NCI-H1417 (cell line): ENCODE measurements at regions not wholly inside any gene's neighbourhood (a gene's known extent, or its start where the extent isn't known, plus 50 kb on each side); places are given as distances from the start of the nearest gene placed in this dataset.
"Not testable (repeated sequence)": the region's sequence is repeated elsewhere in the genome, so short reads cannot be mapped to it uniquely, and the experiment has no call there.

Experiments
- DNase-seq, 3 experiments: peaks; one replicate each; lab custom pipeline; 2025; lab: John Stamatoyannopoulos, UW

DNA sequence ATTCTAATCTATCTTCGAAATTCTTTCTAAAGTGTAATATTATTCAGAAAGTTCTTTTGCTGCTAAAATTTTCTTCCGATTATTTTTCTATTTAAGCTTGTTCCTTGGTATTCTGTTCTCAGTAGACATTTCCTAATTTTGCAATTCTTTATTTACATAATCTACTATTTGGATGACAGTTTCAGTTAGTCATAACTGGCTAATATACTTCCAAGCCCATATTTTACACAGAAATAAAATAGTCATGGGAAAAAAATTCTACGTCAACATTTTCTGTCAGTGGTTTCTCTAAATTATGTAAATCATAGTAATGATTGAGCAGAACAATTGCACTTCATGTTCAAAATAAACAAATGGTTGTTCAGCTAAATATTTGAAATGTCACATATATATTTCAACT, 178.0 kb upstream of the ANKRD50 start:
- DNase-seq: no peak

DNA sequence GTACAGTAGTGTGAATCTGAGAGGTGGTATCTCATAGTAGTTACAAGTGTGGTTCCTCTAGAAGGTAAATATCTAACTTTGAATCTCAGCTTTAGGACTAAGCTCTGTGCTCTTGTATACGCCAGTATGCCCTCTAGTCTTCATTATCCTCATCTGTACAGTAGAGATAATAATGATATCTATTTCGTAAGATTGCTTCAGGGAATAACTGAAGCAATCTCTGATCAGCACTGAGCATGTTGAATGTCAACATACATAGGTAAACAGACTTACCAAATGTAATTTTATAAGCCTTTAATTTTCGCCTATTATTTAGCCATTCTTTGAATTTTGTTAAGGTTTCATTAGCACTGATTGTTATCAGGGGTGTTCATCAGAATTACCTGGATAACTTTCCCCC, 175.2 kb upstream of the ANKRD50 start:
- no peak for DNase-seq

DNA sequence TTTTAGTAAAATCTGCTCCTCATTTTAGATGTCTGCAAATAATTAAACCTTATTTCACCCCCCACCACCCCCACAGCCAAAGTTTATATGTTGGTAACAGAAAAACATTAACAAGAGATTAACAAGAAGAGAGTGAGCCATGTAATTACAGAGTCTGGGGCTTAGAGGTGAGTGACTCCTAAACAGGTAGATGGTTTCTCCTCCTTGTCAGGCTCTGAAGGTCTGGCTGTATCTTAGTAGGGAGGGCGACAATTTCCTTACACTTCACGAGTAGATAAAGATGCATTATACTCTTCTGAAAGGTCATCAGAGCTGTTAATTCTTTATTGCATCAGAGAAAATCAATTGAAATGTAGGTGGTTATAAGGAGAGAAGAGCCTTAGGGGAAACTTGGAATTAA, 171.8 kb upstream of the ANKRD50 start:
- no peak for DNase-seq

DNA sequence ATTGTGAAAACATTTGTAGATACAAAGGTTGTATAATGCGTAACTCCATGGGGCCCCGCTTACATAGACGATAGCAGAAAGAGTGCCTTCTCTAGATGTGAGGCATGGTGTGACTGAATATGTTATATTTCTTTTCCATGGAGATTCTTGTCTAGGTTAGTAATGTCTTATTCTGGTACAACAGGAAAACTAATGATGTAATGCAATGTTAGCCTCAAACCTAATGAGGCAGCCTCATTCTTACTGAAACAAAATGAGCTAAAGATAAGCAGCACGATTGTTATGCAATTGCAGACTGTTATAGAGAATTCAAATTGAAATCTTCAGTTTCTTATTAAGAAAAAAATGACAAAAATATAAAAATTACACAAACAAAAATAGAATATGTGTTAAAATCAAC, 171.1 kb upstream of the ANKRD50 start:
- DNase-seq: no peak

DNA sequence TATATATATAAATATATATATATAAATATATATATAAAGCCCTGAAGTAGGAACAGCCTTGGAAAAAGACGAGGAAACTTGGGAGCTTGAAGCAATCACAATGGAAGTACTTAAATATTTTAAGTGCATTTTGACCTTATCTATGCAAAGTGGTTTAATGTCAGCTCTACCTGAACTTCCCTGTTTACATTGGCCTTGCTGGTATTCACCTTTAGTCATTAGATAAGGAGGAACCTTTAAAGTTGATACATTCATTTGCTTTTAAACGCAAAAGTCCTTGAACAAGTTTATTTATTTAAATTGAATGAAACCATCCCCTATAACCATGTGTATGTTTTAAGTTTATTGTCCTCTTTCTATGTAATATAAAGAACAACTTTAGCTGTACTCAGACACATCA, 166.7 kb upstream of the ANKRD50 start:
- DNase-seq: no peak

DNA sequence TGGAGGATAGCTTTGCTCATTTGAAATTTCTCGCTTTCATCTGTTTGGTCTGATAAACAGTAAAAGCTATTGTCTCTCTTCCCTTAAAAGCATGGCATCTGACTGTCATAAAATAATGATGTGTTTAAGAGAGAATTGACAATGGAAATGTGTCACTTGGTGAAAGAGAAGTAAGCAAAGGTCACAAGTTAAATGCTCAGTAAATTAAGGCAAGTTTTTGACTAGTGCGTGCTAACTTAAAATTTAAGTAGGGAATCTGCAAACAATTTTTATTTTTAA, 161.6 kb upstream of the ANKRD50 start:
- no peak for DNase-seq

DNA sequence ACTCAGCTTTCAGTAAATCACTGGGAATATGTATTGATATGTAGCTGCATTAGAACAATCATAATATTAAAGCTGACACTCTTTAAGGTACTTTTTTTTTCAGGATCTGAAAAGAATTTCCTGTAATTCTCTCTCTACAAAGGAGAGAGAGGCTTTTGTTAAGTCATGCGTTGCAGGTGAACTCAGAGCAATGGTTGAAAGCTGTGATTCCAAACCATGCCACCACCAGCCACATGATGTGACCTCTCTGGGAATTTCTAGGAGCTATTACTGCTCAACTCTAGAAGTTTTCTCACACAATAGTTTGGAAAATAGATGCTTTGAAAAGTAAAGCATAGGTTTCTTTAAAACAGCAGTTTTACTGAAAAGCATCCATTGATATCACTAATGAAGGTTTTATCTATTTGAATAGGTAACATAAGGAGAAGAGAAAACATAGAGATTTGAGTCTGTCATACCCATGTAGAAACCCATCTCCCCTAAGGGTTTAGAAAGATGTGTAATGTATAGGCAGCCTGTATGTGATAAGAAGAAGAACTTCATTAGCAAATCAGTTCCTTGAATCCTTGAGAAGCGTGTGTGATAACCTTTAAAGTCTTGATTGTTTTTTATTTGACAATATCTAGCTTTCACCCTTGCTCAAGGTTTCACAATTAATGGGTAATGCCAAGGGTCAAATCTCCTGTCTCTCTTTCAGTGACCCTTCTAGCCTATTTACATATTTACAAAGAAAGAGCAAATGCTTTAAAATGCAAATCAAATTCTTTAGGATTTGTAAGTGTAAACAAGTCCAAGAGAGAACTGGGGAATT, 161.0 kb upstream of the ANKRD50 start:
- DNase-seq: no peak

DNA sequence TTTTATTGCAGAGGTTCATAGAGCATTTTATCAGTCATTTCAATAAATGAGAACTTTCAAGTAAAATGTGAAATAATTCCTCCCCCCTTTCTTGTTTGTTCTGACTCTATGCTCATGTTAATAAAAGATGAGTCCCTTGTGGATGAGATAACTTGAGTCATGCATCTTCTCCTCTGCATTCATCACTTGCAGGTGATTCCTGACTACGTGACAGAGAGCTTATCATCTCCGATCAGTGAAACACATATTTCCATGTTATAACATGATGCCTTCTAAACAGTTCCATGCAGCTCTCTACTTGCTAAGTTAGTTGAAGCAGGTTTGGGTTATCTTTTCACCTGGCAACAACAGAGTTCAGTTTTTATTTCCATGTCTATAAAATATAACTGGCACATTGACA, 160.1 kb upstream of the ANKRD50 start:
- no peak for DNase-seq

DNA sequence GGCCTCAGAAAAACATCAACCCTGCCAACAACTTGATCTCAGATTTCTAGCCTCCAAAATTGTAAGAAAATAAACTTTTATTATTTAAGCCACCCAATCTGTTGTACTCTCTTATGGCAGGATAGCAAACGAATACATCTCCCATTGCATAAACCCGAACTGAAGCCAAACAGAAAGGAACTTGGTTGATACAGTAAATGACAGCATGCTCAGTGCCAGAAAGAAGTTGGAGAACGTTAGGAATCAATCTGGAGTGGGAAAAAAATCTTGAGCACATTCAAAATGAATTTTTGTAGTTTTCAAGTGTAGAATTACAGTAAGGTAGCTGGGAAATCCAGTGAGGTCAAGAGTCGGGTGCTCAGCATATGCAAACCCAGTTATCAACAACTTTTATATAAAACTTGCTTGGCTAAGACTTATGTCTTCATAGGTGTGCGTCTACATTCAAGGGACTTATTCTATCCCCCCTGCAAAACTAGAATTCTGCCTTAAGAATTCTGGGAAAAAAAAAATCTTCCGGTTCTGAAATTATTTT, 157.5 kb upstream of the ANKRD50 start:
- DNase-seq: no peak

DNA sequence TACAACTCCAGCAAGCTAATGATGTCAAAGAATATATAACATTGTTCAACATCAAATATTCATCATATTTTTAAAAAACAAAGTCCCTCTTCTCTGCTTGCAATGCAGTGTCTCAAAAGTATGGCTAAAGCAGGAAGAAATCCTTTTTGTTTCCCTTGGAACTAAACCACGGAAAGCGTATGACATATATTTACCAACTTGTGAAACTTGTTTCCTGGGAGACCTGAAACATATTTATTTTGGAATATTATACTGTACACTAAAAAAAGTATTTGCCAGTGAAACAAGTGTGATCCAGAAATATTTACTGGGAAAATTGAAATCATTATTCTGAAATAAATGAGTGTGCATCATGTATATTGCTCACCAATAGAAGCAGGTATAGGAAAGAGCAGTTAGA, 156.0 kb upstream of the ANKRD50 start:
- no peak for DNase-seq

DNA sequence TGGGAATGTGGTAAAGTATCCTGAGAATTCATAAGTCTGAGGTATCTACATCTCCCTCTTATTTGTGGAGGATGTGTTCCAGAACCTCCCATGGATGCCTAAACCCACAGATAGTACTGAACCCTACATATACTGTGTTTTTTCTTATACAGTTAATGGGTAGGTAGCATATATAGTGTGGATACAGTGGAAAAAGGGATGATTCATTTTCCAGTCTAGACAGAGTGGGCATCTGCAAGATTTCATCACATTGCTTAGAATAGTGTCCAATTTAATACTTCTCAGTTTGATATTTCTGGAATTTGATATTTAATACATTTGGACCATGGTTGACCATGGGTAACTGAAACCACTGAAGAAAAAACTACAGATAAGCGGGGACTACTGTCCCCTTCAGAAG, 155.0 kb upstream of the ANKRD50 start:
- no peak for DNase-seq

DNA sequence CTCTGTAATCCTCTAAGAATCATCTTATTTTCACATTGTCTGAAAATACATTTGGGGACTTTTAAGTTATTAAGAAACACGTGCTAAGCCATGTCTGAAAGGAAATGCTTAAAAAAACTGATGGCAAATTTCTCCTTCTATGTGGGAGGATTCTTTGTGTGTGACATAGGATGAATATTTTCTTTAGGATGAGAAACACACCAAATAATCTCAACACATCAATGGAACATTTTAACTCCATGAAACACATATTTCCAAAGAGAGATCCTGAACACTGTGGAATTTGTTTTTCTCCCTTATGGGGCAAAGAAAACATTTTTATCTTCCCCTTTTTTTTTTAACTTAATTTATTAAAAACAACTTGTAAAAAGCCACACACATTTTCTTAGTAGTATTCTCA, 153.8 kb upstream of the ANKRD50 start:
- DNase-seq: no peak

DNA sequence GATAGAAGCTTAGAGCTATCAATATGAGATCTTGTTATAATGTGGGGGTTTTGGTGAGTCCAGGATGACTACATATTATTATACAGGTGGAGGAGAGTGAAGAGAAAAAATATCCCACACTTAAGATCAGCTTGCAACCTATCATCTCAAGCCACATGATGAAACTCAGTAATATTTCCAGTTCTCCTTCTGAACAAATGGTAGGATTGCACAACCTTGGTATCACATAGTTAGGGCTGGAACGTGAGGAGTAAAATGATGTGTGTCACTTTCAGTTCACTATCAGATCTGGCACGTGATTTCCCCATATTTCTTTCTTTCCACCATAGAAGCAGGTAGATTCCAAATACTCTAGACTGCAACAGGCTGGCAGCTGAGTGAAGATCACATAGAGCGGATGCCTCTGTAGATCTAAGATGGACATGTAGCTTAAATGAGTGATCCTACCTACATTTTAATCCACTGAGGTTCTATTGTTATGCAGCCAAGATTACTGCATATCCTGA, 150.6 kb upstream of the ANKRD50 start:
- DNase-seq: no peak

DNA sequence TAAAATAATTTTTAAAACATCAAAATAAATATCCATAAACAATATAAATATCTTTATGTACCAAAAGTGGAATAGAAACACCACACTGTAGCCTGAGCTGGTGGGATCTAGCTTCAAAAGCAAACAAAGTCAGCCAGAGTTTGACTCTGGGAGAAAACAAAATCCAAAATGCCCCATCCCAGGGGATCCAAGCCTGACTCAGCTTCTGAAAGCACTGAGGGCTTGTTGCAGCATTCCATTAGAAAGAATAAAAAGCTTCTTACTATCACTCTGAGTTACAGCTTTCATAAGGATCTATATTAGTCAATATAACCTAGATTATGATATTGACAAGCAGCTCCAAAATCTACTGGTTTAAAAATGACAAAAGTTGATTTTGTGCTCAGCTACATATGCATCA, 149.7 kb upstream of the ANKRD50 start:
- no peak for DNase-seq

DNA sequence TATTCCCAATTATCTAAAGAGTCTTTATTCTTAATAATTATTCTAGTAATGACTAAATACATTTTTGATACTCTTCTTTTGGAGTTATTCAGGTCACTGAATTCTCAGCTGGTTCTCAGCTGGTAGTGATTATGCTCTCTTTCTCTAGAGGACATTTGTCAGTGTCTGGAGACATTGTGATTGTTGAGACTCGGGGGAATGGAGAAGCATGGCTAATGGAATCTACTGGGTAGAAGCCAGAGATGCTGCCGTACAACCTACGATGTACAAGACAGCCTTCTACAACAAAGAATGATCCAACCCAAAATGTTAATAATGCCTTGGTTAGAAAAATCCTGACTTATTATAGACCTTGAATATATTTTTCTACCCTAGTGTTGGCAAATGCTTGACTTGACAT, 149.2 kb upstream of the ANKRD50 start:
- no peak for DNase-seq

DNA sequence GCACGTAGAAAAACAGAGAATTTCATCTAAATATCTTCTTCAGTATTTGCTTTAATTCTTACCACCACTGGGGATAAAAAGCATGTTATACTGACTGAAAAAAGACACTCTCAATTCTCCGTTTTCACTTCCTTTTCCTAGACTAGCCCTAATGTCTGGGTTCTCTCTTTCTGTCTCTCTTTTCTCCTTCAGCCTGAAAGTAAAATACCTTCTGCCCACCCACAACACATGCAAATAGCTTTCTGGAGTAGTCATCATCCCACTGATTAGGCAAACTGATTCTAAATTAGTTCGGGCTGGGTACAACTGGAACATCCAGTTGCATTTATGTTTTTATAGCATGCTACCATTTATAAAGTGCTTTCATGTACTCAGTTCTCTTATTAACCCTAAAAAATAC, 142.4 kb upstream of the ANKRD50 start:
- no peak for DNase-seq

DNA sequence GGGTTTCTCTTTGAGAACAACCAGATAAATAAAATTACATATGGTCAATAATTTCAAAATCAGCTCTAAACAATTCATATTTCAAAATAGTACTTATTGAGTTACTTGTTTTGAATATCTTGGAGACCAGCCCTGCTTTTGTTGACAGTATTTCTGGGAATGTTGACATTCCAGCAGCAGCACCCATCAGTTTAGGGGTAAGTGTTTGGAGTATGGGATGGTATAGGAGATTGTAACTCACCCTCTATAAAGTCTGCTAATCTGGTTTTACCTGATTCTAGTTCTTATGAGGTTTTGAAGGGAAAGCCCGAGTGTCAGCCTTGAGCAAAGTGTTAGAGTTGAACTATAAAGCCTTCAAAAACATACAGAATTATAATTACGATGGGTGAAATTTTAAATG, 139.2 kb upstream of the ANKRD50 start:
- DNase-seq: no peak

DNA sequence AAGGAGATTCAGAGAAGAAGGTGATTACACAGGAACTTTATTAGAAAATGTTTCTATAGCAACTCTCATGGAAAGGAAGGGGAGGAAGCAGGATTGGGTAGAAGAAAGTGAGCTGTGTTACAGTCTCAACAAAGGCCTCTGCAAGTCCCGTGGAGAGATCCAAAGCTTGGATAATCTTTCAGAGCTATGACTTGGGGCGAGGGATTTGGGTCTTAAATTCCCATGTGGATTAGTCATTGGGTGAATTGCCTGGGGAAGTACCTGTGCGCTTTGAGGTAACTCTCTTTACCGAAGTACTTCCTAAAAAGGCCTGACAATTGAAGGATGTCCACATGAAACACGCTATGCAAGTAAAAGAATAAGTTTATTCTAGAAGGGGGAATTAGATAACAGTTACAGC, 133.8 kb upstream of the ANKRD50 start:
- no peak for DNase-seq

DNA sequence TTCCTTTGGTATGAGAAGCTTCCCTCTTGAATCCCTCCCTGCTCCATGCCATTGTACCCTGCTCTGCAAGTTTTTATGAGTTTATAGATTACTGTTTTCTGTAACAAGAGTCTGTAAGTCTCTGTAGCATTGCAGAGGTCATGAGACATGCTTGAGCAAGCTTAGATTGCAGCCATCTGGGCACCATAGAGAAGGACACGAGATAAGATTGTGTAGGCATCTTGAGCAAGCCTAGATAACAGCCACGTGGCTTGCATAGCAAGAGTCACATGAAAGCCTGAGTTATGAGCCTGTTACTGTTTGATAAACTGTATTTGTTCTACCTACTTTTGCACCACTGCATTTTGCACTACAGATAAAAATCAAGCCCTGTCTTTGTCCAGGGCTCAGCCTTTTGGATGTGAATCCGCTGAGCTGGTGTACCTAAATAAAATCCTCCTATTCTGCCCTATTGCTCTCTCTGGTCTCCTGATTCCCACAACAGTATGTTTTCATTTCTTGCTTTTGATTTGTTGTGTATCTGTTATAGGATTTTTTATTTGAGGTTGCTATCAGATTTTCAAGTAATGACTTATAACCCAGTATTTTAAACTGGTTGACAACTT, 127.4 kb upstream of the ANKRD50 start:
- no peak for DNase-seq

DNA sequence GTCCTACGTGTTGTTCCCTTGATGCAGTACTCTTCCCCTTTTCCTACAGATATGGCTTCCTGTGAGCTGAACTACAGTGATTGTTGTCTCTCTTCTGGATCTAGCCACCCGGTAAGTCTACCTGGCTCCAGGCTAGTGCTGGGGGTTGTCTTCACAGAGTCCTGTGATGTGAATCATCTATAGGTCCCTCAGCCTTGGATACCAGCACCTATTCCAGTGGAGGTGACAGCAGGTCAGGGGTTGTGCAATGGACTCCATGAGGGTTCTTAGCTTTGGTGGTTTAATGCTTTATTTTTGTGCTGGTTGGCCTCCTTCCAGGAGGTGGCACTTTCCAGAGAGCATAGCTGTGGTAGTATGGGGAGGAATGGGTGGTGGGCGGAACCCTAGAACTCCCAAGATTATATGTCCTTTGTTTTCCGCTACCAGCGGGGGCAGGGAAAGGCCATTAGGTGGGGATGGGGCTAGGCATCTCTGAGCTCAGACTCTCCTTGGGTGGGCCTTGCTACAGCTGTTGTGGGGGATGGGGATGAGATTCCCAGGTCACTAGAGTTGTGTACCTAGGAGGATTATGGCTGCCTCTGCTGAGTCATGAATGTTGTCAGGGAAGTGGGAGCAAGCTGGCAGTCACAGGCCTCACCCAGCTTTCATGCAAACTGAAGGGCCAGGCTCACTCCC, 121.4 kb upstream of the ANKRD50 start:
- DNase-seq: no peak

DNA sequence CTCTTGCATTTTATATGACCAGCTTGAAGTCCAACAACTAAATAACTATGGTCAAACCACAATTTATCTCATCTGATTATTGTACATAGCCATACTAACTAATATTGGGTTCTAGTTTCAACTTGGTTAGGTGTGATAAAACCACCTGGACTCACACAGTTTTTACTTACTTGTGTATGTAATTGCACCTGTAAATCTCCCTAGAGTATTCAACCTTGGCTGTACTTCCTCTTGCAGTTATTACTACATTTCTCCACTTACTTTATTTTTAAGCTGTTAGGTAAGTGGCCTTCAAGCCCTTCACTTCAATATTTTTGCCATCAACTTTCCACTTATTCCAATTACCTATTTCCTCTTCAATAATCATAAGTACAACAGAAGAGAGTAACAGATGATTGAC, 115.8 kb upstream of the ANKRD50 start:
- DNase-seq: no peak

DNA sequence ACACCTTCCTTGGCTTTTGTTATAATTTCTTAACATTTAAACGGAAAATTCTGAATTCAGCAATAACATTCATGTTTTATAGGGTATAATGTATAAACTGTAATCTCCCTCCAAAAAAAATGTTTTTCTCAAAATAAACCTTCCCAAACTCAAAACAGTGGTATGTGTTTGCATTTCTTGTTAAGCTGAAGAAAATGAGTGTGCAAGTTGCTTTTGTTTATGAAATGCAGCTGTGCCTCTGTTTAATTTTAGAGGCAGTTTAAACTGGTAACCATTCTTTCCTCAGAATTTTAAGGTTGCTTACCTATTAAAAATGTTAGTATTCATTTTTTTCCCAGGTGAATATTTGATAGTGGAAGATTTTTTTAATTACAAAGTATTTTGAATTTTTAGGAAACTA, 105.0 kb upstream of the ANKRD50 start:
- no peak for DNase-seq

DNA sequence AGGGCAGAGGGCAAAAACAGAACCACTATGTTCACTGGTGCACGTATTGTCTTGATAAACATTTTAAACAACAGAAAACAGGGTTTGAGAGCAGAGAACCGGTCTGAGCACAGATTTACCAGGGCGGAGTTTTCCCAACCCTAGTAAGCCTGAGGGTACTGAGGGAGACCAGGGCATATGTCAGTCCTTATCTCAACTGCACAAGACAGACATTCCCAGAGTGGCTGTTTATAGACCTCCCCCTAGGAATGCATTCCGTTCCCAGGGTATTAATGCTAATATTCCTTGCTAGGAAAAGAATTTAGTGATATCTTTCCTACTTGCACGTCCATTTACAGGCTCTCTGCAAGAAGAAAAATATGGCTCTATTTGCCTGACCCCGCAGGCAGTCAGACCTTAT, 99.7 kb upstream of the ANKRD50 start:
- DNase-seq: not testable (repeated sequence)
